NOMO-1 (cell line): ENCODE measurements at regions not wholly inside any gene's neighbourhood (a gene's known extent, or its start where the extent isn't known, plus 50 kb on each side); places are given as distances from the start of the nearest gene placed in this dataset.

Source experiments
- DNase-seq, 2 experiments: peaks; one replicate each; lab custom pipeline; 2025; ENCODE audit not compliant: unreplicated experiment in 2 of 2; lab: John Stamatoyannopoulos, UW

DNA sequence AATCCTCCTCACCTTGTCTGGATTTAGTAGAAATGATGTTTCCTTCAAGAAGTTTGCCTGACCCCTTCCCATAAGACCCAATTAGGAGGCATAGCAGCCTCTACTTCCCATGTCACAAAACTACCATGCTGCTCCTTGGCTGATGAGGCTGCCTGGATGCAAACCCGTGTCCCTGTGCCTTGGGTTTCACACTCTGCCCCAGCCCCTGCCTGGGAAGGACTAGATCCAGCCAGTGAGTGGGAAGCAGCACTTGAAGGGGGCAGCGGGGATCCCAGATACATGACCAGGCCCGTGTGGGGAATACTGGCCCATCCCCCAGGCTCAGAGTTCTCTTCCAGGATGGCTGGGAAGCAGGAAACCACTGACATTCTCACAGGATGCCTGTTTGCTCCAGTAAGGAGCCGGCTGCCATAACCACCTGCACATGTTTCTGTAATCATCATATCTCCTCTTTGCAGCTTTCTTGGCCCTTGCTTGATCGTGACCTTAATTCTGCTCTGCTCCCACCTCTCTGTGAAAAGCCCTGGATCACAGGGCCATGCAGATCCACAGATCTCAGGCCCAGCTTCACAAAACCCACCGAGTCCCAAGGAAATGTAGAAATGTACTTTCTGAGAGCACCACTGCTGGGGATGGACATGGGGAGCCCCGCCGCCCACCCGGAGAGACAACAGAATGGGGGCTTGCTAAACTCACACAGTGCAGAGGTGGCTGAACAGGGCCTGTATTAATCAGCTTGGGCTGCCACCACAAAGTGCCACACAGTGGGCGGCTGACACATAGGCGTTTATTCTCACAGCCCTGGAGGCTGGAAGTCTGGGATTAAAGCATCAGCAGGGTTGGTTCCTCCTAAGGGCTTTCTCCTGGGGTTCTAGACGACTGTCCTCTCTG lies 287.8 kb upstream of the IGFBP3 start:
- DNase-seq: no peak

DNA sequence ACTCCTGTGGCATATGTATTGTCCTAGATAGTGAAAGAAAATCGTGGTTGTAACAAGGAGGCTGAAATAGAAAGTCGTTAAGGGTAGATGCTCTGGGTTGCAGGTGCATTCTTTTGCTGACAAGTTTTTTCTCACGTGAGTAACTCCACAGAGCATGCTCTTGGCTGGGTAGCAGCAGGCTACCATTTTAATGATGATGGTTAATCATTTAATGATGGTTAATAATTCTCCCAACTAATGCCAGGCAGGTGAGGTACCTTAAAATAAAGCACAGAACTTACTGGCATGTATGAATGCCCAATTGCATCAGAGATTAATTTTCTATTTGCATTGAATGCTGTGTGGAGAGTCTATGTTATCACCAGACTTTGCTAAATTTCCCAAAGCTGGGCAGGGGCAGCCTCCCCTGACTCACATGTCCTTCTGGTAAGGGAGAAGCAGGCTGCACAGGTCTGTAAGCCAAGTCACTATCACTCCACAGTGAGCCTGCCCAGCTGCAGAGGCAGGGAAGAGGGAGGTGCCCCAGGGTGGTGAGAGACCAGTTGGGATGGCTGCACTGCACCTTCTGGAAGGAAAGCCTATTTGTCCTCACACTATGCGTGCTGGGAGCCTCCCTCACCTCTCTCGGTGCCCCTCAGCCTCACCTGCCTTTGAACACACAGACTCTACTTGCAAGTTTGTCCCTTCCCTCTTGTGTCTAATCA lies 287.0 kb upstream of the IGFBP3 start:
- DNase-seq: no peak

DNA sequence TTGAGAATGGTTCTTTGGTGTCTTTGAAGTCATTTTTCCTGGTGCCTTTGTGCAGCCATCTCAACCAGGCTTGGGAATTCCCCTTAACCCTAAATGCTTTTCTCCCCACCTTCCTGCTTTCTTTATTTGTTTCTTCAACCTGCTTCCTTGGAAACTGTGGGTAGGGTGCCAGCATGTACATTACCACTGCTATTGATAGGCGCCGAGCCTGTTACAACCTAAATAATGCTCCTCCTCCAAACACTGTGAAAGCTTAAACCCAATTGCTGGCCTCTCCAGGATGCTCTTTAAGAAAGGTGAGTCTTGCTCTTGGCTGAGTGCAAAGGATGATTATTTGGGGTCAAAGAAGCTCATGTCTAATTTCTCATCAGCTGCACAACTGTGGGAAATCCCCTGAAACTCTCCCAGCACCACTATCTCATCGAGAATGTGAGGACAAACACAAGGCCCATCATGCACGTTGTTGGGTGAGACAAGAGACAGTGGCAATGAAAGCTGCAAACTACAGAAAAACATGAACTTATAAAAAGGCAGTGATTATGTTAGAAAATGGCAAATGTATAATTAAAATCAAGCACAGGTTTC lies 285.5 kb upstream of the IGFBP3 start:
- no peak for DNase-seq

DNA sequence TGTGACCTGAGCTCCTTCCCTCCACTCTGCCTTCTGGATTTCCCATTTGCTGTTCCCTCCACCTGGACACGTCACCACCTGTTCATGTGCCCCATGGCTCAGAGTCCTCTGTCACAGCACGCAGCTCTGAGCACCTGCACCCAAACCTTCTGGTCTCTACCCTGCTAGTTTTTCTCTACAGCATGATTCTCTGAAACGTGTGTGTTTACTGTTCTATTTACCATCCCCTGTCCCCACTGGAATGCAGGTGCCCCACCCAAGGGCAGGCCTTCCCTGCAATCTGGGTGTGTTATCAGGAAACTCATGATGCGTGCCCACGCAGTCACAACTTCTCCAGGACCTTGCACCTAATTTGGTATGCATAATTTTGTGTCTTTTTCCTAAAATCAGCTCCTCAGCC lies 284.4 kb upstream of the IGFBP3 start:
- no peak for DNase-seq

DNA sequence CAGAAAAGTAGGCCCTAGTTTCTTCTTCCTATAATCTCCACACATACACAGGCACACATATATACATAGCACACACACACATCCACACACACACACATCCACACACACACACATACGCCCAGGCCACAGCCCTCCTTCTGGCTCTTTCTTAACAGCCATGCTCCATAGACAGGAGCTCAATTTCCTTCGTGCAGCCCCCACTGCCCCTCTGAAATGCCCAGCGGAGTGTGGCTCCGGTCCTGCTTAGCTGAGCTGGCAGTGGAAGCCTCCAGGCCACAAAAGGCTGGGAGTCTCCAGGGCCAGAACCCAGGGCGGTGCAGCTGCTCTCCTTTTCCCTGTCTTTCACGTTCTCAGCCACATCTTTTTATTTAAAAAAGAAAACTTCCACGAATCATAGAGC lies 282.9 kb upstream of the IGFBP3 start:
- DNase-seq: no peak

DNA sequence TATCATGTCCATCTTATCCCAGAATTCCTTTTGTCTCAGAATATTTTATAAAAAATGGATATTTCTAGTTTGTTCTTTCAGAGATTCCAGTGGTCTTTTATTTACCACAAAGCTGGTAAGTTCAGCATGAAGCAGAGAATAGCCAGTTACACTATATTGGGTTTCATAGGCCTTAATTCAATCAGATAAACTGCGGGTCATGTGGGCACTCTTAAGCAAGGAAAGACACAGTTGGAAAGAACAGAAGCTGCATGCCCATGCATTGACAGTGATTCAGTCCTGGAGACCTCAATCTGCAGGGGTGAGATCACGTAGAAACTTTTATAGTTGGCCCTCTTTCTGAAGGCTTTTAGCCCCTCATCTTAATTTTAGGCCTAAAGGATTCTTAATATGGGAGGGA lies 281.3 kb upstream of the IGFBP3 start:
- no peak for DNase-seq

DNA sequence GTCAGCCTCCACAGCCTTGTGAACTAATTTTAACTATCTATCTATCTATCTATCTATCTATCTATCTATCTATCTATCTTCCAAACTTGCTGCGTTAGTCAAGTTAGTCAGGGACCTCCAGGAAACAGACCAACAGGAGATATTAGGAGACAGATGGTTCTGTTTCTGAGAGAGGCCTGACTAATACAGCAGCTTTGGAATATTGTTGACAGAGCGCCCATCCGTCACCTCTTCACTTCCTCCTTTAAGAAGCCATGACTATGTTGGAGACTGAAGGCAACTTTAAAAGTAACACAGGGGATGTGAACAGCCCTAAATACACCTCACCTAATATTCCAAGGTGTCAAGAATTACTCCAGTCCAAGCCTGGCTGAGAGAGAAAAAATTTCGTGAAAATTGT lies 280.9 kb upstream of the IGFBP3 start:
- DNase-seq: no peak

DNA sequence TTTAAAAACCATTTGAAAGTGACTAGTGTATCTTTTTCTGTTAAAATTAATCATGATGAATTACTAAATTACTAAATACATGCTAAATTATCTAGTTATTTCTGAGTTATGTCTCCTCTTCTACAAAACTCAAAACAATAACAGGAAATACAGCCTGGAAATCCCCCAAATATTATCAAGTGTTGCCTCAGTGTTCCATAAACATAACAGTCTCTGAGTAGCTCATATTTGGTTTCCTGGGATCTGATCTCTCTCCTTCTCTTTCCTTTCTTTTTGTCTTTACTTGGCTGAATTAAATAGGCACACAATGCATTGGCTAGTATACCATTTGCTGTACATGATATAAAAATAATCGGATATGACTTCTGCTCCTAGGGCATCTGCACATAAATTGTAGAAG lies 277.6 kb upstream of the IGFBP3 start:
- no peak for DNase-seq

DNA sequence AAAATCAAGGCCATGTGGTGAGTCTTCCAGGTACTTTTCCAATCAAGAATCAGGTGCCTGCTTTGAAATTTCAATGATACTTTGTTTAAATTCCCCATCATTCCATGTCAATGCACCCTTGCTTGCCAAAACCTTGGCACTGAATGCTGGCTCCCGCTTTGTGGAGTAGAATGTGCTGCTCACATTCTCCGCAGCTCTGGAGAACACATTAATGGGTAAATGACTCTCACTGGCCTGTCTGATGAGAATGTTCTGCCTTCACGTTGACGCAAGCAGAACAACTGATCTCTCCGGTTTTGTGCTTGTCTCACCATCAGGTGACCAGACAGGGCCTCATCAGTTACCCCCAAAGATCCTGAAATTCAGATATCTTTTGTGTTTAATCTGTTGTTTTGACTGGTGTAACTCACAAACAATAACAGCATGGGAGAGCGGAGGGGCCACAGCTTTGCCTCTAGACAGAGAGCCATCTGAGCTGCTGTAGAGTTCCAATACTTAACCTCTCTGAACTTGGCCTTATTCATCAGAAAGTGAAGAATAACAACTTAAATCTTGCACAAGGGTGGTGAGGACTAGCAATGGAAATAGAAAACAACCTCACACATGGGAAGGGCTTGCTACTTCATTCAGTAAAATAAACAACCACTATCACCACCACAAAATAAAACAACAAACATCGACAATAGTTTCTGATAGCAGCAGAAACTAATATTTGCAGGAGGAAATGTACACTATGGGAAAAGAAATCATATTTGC lies 276.9 kb upstream of the IGFBP3 start:
- no peak for DNase-seq

DNA sequence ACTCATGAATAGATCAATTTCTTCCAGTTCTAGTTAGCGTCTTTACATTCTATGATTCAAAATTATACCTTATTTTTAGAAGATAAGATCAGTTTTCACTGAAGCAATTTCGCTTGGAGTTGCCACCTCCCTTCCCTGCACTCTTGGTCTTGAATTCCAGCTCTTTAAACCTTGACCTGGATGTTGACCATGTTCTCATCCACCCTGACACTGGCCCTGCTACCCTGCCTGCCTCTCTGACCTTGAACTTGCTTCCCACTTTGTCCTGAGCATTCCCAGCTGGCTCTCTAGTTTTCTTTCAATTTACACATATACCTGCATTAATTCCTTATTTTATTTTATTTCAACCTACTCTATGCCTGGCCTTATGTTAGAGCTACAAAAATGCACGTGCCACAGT lies 274.9 kb upstream of the IGFBP3 start:
- DNase-seq: no peak

DNA sequence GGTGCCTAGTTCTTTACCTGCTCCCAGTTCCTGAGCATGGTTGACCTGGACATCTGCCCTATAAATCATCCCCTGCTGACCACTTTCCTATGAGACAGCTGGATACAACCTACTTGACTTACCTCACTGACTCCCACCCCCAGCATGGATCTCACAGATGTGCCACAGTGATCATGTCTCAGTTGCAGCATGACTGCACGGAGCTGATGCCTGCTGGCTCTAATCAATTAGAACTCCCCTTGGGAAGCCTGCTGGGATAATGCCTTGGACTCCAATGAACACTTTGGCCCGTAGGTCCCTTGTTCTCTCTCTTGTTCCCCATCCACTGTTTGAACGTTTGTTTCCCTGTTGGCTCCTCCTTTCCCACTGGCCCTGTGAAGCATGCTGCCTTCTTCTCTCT lies 271.2 kb upstream of the IGFBP3 start:
- DNase-seq: no peak

DNA sequence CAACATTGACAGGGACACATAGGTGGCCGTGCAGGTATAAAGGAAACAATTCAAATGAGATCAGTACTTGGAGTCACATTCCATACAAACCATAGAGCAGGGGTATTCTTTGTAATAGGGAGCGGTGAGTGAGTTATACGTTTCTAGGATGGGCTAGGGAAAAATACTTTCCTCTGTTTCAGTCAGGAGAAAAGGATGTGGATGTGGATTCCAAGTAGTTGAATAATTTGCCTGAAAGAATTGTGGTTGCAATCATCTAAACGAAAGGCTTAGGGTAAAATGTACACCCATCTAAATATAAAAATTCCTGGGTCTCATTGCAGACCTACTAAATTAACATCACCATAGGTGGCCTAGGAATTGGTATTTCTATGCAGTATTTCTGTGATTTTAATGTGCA lies 270.7 kb upstream of the IGFBP3 start:
- no peak for DNase-seq

DNA sequence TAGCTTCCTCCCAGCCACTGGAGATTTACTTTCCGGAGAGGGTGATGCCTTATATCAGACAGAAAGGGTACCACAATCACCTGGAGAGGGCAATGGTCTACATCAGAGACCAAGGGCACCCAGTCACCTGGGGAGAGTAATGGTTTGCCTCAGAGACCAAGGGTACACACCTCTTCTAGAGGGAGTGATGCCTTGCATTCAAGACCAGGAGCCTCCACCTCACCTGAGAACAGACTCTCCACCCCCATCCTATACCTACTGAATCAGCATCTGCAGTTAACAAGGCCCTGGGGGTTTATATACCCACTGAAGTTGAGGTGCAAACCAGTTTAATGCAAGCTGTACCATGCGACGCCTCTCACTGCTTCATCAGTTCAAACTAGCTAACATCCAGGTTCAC lies 270.2 kb upstream of the IGFBP3 start:
- no peak for DNase-seq

DNA sequence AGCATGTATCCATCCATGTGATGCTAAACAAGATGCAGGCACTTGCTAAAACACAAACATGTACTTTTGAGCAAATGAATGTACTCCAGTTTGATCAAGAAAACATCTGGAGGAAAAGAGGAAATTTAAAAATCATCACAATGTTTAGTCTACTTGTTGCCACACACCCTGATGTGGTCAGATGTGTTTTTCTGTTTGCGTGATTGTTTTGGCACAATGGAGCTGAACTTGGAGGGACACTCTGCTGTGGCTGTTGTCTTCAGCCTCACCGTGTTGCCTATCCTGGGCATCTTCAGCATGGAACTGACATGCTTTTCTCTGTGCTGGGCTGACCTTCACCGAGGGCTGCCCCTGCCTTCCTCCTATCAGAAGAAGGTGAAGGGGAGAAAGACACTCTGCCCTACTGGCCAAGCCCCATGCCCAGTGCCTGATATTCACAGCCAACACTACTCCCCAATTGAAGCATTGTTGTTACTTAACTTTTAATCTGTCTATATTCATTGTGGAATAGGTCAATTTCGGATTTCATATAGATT lies 268.3 kb upstream of the IGFBP3 start:
- no peak for DNase-seq

DNA sequence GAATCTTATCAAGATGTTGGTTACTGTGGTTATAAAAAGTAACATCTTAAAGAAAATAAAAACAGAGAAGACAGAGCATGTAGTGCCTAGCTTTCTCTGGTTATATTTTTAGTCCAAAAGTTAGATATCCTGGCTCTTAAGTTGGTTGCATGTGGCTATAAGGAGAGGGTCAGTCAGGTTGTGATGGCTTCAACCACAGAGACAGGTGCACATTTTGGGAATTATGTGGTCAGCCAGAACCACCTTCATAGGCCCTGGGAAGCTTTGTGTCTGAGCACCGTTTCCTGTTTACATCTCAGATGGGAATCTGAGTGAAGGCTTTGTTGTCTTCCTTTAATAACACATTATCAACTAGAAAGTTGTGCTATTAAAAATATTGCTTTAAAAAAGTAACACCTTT lies 265.1 kb upstream of the IGFBP3 start:
- DNase-seq: no peak

DNA sequence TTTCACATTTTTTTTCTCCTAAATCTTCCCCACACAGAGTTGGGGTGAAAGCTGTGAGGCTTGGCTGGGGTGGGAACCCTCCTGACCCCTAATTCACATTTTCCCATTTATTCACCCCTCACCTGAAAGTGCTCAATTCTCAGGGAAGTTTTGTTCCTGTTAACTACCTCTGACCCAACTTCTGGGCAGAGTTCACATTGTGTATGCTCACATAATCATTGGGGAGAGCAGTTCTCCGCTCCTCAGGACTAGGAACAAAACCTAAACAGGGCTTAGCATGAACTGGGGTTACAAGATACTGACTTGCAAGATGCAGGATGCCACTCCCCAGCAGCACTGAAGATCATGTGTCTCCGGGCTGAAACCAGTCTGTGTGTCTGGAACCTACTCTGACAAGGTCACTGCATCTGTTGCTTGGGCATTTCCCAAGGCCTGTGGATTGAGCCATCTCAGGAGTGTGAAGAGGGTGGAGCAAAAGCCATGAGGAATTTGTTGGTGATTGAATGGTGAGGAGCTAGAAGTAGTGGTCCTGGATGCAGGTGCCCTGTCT lies 258.1 kb upstream of the IGFBP3 start:
- DNase-seq: no peak

DNA sequence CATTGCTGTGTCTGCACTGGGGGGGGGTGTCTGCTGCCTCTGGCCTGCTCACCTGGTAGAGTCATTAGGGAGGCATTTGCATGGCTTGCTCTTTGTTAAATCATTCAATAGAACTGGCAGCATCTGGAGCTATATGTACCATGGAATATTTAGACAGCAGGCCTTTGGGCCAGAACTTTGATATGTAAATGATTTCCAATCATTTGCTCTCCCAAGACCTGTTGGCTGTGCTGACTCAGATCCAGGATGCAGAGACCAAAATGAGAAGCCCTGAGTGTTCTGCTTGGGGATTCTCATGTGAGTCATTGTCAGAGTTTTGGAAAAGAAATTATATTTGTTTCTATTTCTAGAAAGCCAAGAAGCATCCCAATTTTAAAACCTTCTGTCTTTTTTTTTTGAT lies 257.6 kb upstream of the IGFBP3 start:
- DNase-seq: no peak

DNA sequence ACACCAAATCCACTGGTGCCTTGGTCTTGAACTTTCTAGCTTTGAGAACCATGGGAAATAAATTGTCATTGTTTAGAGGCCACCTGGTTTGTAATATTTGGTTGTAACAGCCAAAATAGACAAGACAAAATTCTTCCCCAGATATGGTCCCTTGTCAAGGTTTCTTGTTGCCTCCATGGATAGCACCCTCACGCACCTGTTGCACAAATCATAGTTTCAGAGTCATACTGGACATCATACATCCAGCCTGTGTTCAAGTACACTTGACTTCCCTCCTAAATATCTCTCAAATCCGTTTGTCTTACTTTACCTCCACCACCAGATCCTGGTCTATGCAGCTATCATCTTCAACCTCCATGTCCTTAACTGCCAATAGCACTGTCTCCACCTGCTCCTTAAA lies 256.7 kb upstream of the IGFBP3 start:
- DNase-seq: no peak

DNA sequence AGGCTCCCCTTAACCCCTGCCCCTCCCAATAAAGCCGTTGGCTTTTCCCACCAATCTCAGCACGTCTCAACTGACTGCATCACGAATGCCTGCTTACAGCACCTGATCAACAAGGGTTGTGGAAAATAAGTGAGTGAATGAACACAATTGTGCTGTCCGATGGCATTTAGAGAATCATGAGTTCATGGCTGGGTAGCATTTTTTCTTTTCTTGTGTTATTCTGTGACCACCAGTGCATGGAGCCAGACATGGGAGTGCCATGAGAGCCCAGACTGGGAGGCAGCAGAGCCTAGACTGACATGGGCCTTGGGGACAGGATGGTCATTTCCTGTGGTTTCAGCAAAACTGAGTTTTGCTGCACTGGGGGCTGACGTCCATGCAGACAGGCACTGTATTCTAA lies 254.1 kb upstream of the IGFBP3 start:
- no peak for DNase-seq

DNA sequence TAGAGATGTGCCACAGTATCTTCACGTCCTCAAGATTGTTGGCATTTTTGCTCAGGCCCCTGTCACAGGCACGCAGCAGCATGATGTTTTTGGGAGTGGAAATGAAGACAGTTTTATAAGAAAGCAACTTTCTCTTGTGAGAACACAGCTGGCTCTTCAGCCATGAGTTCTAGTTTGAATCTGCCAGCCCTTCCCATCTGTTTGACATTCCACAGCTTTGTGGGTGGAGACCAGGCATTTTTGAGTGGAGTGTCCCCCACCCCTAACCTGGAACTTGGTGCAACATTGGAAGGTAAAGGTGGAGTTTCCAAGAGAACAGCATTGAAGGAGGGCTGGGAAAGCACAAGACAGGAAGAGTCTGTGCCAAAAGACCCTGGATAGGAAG lies 253.1 kb upstream of the IGFBP3 start:
- DNase-seq: no peak
